ENCODE measurements at regions not wholly inside any gene's neighbourhood (a gene's known extent, or its start where the extent isn't known, plus 50 kb on each side); places are given as distances from the start of the nearest gene placed in this dataset.

DNA sequence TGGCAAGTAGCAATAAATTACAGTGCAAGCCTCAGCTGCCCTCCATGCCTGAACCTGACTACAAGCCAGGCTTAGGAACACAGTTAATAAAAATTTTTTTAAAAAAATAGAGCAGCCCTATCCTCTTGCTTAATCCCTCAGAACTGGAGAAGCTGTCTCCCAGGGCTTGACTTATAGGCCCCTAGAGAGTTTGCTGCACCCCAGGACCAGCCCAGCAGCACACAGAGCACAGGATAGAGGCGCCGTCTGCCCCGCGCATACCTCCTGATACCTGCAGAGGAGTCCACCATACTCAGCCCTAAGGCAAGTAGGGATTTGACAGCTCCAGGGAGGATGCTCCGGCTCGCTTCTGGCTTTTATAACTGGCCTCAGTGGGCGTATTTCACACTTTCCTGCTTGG, 548.6 kb upstream of the RAB6C start:
- TF ChIP-seq, protein P1, sequence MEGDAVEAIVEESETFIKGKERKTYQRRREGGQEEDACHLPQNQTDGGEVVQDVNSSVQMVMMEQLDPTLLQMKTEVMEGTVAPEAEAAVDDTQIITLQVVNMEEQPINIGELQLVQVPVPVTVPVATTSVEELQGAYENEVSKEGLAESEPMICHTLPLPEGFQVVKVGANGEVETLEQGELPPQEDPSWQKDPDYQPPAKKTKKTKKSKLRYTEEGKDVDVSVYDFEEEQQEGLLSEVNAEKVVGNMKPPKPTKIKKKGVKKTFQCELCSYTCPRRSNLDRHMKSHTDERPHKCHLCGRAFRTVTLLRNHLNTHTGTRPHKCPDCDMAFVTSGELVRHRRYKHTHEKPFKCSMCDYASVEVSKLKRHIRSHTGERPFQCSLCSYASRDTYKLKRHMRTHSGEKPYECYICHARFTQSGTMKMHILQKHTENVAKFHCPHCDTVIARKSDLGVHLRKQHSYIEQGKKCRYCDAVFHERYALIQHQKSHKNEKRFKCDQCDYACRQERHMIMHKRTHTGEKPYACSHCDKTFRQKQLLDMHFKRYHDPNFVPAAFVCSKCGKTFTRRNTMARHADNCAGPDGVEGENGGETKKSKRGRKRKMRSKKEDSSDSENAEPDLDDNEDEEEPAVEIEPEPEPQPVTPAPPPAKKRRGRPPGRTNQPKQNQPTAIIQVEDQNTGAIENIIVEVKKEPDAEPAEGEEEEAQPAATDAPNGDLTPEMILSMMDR (conservative IDR thresholded peaks at IDR 0.05 in 1 of 2, IDR thresholded peaks at IDR 0.05 in 1 of 2; ENCODE audit: low read depth in 1 of 2, low read length in 2 of 2), result no peak
- no peak for TF ChIP-seq EZH2 (IDR thresholded peaks at IDR 0.05; ENCODE audit: low read length, missing control alignments)
